Activated CD4-positive, alpha-beta T cell treated with anti-CD3 and anti-CD28 coated beads for 1 hour (primary cell): ENCODE measurements at regions not wholly inside any gene's neighbourhood (a gene's known extent, or its start where the extent isn't known, plus 50 kb on each side); places are given as distances from the start of the nearest gene placed in this dataset.
"Not testable (repeated sequence)": the region's sequence is repeated elsewhere in the genome, so short reads cannot be mapped to it uniquely, and the experiment has no call there.

Experiments
- DNase-seq: peaks from one replicate; pipeline ENCODE4 v3.0.0-alpha.2; 2020

DNA sequence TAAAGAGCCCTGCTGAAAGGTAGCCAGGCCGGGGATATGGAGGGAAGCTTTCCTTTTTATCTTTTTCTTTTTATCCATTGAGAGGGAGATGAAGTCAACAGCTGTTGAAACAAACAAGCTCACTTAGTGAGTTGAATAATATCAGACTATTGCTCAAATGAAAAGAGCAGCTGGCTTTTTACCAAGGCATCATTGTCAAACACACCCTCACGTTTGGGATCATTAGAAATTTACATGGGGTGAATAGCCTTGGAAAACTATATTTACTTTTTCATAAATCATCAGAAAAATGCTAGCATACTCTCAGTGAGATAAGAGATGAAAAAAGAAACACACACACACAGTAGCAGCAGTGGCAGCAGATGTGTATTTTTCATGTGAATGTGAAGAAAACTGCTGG, 71.5 kb upstream of the HNMT start:
- DNase-seq = no peak

DNA sequence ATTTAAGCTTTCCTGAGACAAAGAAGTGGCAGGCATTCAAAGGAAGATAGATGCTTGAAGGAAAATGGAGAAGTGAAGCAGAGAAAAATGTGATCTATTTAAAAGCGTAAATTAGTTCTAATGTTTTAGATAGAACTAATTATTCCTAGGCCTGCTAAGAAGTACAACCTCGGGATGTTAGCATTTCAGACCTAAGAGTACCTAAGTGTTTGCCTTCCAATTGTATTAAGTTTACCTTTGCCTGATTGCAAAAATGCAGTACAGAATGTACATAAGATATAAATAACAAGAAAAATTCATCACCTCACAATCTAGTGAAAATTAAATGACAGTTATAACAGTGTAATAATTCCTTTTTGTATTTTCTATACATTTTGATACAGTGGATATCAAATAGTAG, 71.1 kb upstream of the HNMT start:
- no peak for DNase-seq

GRCh38 chr2:137896467-137896866, 67.8 kb upstream of the HNMT start:
- DNase-seq = no peak

DNA sequence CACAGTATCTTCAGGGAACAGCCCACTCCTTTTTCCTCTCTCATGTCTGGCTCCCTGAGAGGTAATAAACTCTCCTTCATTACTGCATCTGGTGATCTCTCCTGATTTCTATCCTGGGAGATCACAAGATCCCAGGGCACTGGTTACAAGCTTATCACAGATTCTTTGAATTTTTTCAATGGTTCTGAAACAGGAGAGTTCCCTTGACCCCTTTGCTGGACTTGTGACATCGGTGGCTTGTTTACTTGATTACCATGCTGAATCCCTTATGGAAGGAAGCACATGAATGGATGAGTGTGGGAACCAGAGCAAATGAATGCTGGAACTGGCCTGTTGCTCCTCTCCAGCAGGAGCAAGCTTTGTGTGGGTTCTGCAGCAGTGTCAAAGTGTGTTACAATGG, 67.2 kb upstream of the HNMT start:
- no peak for DNase-seq

DNA sequence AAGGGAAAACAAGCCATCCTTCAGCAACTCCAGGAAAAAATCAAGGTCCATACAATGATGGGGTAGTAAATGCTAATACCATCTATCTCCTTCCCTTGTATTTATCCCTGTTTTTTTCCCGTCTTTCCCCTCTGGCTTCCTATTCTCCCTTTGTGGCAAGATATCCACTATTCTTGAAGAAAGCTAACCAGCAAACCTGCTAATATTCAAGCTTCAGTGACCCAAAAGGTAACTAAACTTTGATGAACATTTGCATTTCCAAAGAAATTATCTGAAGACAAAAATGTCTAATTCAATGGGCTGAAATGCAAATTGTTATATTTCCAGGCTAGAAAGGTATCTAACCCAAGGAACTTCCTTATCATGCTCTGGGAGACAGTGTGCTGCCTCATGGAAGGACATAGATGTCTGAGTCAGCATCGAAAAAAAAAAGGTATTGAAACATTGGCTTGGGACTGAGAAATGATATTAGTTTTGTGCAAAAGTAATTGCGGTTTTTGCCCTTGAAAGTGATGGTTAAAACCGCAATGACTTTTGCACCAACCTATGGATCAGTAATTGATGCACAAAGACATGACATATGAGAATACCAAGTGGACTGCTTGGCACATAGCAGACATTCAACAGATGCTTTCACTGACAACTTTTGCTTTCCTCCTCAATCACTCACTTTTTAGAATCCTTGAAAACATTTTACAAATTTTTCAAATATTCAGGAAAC, 63.7 kb upstream of the HNMT start:
- no peak for DNase-seq

GRCh38 chr2:137910641-137911040, 53.6 kb upstream of the HNMT start:
- no peak for DNase-seq

DNA sequence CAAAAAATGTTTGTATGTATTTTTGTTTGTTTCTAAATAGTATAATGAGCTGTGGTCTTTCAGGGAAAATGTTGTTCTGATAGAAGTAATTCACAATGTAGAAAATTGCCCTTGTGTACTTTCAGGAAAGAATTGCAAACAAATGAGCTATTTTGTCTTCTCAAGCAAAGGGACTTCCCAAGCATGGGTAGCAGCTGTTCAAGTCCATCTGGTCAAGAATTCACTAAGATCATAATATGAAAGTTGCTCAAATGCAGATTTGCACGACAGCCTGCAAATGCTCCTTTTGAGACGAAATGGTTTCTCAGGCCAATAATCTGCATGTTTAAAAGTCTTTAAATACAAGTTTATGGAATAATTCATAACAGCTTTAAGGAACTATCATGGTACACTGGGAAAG, 51.9 kb upstream of the HNMT start:
- DNase-seq = no peak

DNA sequence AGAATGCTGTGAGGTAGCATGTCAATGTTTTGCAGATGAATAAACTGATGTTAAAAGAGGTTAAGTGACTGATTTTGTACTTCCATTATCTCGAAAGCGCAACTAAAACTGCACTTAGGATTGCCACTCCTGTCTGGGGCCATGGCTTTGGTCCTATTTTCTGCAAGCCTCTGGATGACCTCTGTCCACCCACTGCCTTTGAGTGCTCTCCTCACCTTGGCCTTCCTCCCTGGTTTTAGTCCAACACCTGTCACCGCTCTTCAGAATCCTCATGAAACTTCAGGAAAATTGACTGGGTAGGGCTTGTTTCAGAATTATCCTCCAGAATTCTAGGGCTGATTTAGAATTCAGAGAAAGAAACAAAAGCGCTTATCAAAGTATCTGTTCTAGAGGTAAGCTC, 51.1 kb upstream of the HNMT start:
- no peak for DNase-seq

DNA sequence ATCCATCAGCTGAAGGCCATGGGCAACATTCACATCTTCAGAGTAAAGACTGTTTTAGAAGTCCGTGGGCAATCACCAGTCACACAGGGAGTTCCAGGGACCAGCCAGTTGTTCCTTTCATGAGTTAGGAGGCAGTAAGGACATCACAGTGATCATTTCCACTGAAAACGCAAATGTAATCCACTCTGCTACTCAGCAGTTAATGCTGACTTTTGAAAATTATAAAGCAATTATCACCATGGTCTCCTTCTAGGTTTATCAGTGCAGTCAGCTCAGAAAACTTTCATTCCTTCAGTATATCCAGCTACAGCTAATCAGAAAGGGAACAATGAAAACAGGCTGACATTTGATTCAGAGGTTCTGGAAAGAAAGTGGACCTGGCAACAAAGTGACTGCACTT, 50.6 kb upstream of the HNMT start:
- not testable (repeated sequence) for DNase-seq
